B cell (primary cell): ENCODE measurements at regions not wholly inside any gene's neighbourhood (a gene's known extent, or its start where the extent isn't known, plus 50 kb on each side); places are given as distances from the start of the nearest gene placed in this dataset.
"Not testable (repeated sequence)": the region's sequence is repeated elsewhere in the genome, so short reads cannot be mapped to it uniquely, and the experiment has no call there.

Experiments
- EZH2 ChIP-seq: IDR thresholded peaks from 2 replicates; pipeline ENCODE4 v1.6.1; 2012; ENCODE audit warnings: borderline replicate concordance, low read depth, mild to moderate bottlenecking, moderate library complexity, low read length; ENCODE audit not compliant: insufficient read depth, poor library complexity, severe bottlenecking
- TF ChIP-seq, protein P1 (sequence below): fragments of 200-600 bp; IDR thresholded peaks from one replicate; pipeline ENCODE4 v1.8.0; 2022; ENCODE audit warnings: antibody characterized with exemption, mild to moderate bottlenecking

DNA sequence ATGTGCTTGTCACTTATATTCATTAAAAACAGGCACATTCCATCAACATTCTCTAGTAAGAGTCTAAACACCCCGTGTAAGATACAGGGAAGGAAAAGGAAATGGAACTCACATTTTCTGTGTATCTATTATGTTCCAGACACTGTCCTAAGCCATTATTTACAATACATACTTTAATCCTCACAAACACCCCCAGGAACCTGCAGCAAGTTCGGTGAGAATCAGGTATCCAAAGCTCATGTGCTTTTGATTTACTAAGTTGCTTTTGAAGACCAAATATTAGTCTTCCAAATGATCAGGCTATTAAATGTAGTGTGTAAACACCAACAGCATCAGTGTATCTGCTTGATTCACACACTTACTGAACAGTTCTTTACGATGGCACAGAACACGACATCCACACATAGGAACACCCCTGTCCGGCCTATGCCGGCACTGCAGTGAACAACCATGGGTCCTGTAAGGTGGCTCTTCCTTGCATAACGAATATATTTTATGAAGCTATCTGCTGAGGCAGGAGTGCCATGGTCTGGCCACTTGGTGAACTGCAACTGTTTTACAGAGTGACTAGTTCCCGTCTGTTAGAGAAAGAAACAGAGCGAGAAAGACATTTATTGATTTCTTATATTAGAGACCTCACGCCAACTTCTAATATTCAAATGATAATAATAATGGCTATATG, 64.5 kb upstream of the FAM25C start:
- TF ChIP-seq, protein P1, sequence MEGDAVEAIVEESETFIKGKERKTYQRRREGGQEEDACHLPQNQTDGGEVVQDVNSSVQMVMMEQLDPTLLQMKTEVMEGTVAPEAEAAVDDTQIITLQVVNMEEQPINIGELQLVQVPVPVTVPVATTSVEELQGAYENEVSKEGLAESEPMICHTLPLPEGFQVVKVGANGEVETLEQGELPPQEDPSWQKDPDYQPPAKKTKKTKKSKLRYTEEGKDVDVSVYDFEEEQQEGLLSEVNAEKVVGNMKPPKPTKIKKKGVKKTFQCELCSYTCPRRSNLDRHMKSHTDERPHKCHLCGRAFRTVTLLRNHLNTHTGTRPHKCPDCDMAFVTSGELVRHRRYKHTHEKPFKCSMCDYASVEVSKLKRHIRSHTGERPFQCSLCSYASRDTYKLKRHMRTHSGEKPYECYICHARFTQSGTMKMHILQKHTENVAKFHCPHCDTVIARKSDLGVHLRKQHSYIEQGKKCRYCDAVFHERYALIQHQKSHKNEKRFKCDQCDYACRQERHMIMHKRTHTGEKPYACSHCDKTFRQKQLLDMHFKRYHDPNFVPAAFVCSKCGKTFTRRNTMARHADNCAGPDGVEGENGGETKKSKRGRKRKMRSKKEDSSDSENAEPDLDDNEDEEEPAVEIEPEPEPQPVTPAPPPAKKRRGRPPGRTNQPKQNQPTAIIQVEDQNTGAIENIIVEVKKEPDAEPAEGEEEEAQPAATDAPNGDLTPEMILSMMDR: not testable (repeated sequence)
- not testable (repeated sequence) for TF ChIP-seq EZH2
